Spinal cord (tissue), 9 donors: ENCODE measurements at regions not wholly inside any gene's neighbourhood (a gene's known extent, or its start where the extent isn't known, plus 50 kb on each side); places are given as distances from the start of the nearest gene placed in this dataset.
A peak's percentile ranks its signal among the peaks of the same experiment; 100 is the strongest.
"Not testable (repeated sequence)": the region's sequence is repeated elsewhere in the genome, so short reads cannot be mapped to it uniquely, and the experiment has no call there.

Experiments used
- DNase-seq, 6 donors: peaks; one replicate each; pipeline versions ENCODE4 v3.0.0 to v3.0.0-alpha.2; 2013 to 2015; ENCODE audit warnings: low spot score in 6 of 6, low read depth in 4 of 6
- H3K27ac ChIP-seq: one replicate; pipeline ENCODE4 v1.5.1; 2013; ENCODE audit warnings: low read depth, low read length, control low read depth
- H3K27me3 ChIP-seq: one replicate; pipeline ENCODE4 v1.6.1; 2013; ENCODE audit warnings: low read length; ENCODE audit not compliant: control insufficient read depth, insufficient read depth
- H3K36me3 ChIP-seq: one replicate; pipeline ENCODE4 v1.6.1; 2013; ENCODE audit warnings: low read length; ENCODE audit not compliant: control insufficient read depth, insufficient read depth
- H3K4me1 ChIP-seq: one replicate; pipeline ENCODE4 v1.6.1; 2013; ENCODE audit warnings: low read length; ENCODE audit not compliant: control insufficient read depth, insufficient read depth
- H3K4me3 ChIP-seq: one replicate; pipeline ENCODE4 v1.5.1; 2013; ENCODE audit warnings: low read depth, low read length, control low read depth
- H3K9me3 ChIP-seq: one replicate; pipeline ENCODE4 v1.6.1; 2013; ENCODE audit warnings: low read length; ENCODE audit not compliant: control insufficient read depth, insufficient read depth
- WGBS: methylation state at CpG from one replicate; pipeline ENCODE4 v1.1.5; 2013; ENCODE audit warnings: missing lambda C conversion rate; ENCODE audit not compliant: insufficient coverage; 5-methylcytosine and 5-hydroxymethylcytosine counted together
- donor health status: healthy.

- WGBS, result 95% methylated on average over 26 of the region's 29 CpGs
- not testable (repeated sequence) for H3K4me1 ChIP-seq, H3K9me3 ChIP-seq, H3K27me3 ChIP-seq, DNase-seq, H3K36me3 ChIP-seq, H3K27ac ChIP-seq, H3K4me3 ChIP-seq
Observed at GRCh38 chr3:125903780-125904455, 65.1 kb upstream of the ROPN1B start.

DNA sequence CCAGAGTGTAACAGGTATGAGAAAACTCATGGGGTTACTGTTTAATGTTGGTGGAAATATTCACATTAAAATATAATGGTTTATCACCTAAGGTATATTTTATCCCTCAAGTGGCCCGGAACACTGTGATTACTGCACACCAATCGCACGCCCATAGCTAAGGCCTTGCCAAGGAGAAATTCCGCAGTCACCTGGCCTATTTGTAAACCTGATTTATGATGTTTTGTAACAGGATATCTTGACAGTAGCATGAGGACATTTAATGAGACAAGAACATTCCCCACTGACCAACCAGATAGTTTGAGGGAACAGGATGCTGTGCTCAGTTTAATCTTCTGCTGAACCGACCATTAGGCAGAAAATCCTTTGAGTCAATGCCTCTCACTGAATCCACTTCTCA lies 61.7 kb upstream of the ROPN1B start:
- H3K27me3 ChIP-seq, H3K36me3 ChIP-seq, H3K4me3 ChIP-seq, H3K4me1 ChIP-seq, H3K27ac ChIP-seq, H3K9me3 ChIP-seq, DNase-seq: not testable (repeated sequence)
- WGBS, result no CpG with 5 or more reads among the region's 5 CpGs

- not testable (repeated sequence) for H3K4me3 ChIP-seq, H3K27ac ChIP-seq, H3K4me1 ChIP-seq, H3K9me3 ChIP-seq, H3K36me3 ChIP-seq, DNase-seq, H3K27me3 ChIP-seq
- WGBS, result 100% methylated on average over 1 of the region's 6 CpGs
Observed at GRCh38 chr3:125910851-125911250, 58.1 kb upstream of the ROPN1B start.

DNA sequence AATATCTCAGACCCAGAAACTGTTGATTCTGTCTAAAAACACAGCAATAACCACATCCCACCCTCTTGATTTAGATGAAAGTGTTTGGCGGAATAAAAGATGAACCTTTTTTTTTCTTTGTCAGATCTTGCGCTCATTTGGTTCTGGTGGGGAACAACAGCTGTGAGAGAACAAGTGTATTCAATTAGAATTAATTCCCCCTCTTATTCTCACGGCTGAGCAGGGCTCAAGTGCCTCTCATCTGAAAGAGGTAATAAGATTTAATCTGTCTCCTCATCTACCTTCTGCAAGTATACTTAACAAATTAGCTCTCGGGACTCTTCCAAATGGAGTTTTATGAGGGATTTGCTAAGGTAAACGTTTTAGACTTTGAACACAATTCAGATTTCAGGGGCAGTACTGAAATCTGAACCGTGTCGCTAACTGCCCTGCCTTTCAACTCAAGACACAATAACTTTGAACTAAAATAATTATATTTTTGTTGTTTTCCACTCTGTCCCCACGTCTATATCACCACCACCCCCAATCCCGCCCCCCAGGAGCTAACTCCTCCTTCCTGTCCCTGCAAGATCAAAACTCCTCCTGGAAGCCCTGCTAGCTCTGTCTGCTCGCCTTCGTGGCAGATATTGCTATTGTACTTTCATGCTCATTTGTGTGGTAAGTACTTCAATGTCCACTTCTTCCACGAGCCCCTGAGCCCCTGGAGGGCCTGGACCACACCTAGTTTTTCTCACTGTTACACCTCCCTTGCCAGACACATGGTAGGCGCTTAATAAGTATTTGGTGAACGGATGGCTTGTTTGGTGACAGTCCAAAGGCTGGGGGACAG lies 54.2 kb upstream of the ROPN1B start:
- DNase-seq, result peak in 2 of 6 donors; percentile 40 to 60
- Histone ChIP-seq H3K4me3 (peak overlapping the region; percentile 63), H3K27ac (peak overlapping the region; percentile 64)
- H3K27me3 ChIP-seq, H3K4me1 ChIP-seq, H3K9me3 ChIP-seq, H3K36me3 ChIP-seq: not testable (repeated sequence)
- 40% methylated on average over 1 of the region's 14 CpGs for WGBS

DNA sequence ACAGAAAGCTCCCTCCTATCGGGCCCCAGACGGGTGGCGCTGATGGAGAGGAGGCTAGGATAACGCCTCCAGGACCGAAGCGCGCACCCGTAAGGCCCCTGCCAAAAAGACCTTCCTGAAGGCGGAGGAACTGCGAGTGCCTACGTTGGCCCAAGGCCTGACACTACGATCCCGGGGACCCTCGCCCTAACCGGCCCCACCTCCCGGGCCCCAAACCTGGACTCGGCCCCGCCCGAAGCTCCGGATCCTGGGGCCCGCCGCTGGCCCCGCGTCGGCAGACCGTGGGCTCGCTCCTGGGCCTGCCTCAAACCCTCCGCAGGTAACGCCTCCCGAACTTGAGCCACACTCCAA lies 53.6 kb upstream of the ROPN1B start:
- Histone ChIP-seq H3K27ac (peak overlapping the region; percentile 64), H3K4me3 (peak overlapping the region; percentile 63)
- WGBS, result under 1% methylated on average over 28 of the region's 30 CpGs
- H3K9me3 ChIP-seq, H3K27me3 ChIP-seq, H3K36me3 ChIP-seq, H3K4me1 ChIP-seq: not testable (repeated sequence)
- peak in 1 of 6 donors; percentile 68 for DNase-seq

DNA sequence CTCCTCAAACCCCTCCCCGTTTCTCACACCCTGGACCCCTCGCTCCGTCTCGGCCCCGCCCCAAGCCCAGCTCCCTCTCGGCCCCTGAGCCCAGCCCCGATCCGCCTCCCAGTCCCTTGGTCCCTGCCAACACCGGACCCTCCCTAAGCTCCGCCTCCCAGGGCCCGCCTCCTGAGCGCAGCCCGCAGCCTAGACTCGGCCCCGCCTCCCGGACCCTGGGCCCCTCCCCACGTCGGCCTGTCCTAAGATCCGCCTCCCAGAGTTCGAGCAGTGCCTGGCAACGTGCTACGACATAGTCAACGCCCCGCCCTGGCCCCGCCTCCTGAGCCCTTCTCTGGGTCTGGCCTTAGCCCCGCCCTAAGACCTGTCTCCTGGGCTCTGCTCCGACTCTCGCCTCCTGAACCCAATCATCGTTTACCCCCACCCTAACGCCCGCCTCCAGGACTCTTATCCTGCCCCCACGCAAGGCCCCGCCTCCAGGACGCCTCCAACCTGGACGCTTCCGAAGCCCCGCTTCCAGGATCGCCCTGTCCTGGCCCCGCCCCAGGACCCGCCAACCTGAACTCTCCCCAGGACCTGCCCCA lies 53.1 kb upstream of the ROPN1B start:
- peak overlapping the region; percentile 63 for H3K4me3 ChIP-seq
- not testable (repeated sequence) for H3K4me1 ChIP-seq, H3K27me3 ChIP-seq, H3K9me3 ChIP-seq, H3K36me3 ChIP-seq
- DNase-seq, result peak; percentile 86 to 99 (median 94)
- peak overlapping the region; percentile 69 for H3K27ac ChIP-seq
- 0% methylated on average over 40 of the region's 40 CpGs for WGBS

- Histone ChIP-seq H3K27ac (peak overlapping the region; percentile 69), H3K4me3 (peak overlapping the region; percentile 42), H3K27me3 (no peaks in the 10 kb centered on the region), H3K4me1 (peaks cover 9% of the 10 kb centered on the region), H3K36me3 (no peaks in the 10 kb centered on the region), H3K9me3 (no peaks in the 10 kb centered on the region)
- peak; percentile 58 to 98 (median 86) for DNase-seq
- under 1% methylated on average over 47 of the region's 58 CpGs for WGBS
Observed at GRCh38 chr3:125916376-125916978, 52.5 kb upstream of the ROPN1B start.

GRCh38 chr3:125917020-125917549 lies 51.9 kb upstream of the ROPN1B start:
- peak in 2 of 6 donors; percentile 50 to 78 for DNase-seq
- not testable (repeated sequence) for H3K36me3 ChIP-seq, H3K4me1 ChIP-seq, H3K27me3 ChIP-seq, H3K9me3 ChIP-seq
- 2% methylated on average over 10 of the region's 12 CpGs for WGBS
- H3K4me3 ChIP-seq, result peak overlapping the region; percentile 42
- peak overlapping the region; percentile 50 for H3K27ac ChIP-seq

- H3K4me1 ChIP-seq, DNase-seq, H3K27me3 ChIP-seq, H3K27ac ChIP-seq, H3K36me3 ChIP-seq, H3K9me3 ChIP-seq, H3K4me3 ChIP-seq: not testable (repeated sequence)
- 100% methylated on average over 1 of the region's 1 CpG for WGBS
Observed at GRCh38 chr3:125918024-125918423, 51.0 kb upstream of the ROPN1B start.
